ENCODE measurements at regions not wholly inside any gene's neighbourhood (a gene's known extent, or its start where the extent isn't known, plus 50 kb on each side); places are given as distances from the start of the nearest gene placed in this dataset.

DNA sequence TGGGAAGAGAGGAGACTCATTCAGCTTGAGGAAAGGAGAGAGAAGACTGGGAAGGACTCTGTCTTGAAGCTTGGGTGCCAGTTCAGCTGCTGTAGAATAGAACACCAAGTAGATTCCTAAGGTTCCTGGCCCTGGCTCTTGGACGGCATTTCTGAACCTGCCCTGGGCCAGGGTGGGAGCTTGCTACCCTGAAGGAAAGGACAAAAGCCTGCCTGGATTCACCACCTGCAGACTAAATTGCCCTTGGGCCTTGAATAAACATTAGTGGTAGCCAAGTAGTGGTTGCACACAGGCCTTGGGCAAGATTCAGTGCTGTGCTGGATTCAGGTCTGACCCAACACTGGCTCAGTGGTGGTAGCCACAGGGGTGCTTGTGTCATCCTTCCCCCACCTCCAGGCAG, 588.4 kb upstream of the AMOT start:
- TF ChIP-seq, protein P1, sequence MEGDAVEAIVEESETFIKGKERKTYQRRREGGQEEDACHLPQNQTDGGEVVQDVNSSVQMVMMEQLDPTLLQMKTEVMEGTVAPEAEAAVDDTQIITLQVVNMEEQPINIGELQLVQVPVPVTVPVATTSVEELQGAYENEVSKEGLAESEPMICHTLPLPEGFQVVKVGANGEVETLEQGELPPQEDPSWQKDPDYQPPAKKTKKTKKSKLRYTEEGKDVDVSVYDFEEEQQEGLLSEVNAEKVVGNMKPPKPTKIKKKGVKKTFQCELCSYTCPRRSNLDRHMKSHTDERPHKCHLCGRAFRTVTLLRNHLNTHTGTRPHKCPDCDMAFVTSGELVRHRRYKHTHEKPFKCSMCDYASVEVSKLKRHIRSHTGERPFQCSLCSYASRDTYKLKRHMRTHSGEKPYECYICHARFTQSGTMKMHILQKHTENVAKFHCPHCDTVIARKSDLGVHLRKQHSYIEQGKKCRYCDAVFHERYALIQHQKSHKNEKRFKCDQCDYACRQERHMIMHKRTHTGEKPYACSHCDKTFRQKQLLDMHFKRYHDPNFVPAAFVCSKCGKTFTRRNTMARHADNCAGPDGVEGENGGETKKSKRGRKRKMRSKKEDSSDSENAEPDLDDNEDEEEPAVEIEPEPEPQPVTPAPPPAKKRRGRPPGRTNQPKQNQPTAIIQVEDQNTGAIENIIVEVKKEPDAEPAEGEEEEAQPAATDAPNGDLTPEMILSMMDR (IDR thresholded peaks at IDR 0.05 in 8 of 11, conservative IDR thresholded peaks at IDR 0.05 in 3 of 11) = no peak
- no peak for TF ChIP-seq POLR2AphosphoS5 (IDR thresholded peaks at IDR 0.05)
